IPS DF 6.9 (cell line): ENCODE measurements at regions not wholly inside any gene's neighbourhood (a gene's known extent, or its start where the extent isn't known, plus 50 kb on each side); places are given as distances from the start of the nearest gene placed in this dataset.
"Not testable (repeated sequence)": the region's sequence is repeated elsewhere in the genome, so short reads cannot be mapped to it uniquely, and the experiment has no call there.

Source experiments
- DNase-seq: peaks from one replicate; pipeline ENCODE4 v3.0.0-alpha.2; 2013; ENCODE audit warnings: low read depth, low spot score
- H3K27ac ChIP-seq: one replicate; pipeline ENCODE4 v1.5.1; 2013; ENCODE audit warnings: low read length, control low read depth
- H3K27me3 ChIP-seq: 2 replicates; pipeline ENCODE4 v1.6.1; 2013; ENCODE audit warnings: mild to moderate bottlenecking, low read length; ENCODE audit not compliant: control insufficient read depth, insufficient read depth
- H3K36me3 ChIP-seq: 2 replicates; pipeline ENCODE4 v1.6.1; 2013; ENCODE audit warnings: low read length; ENCODE audit not compliant: control insufficient read depth, insufficient read depth
- H3K4me1 ChIP-seq: 2 replicates; pipeline ENCODE4 v1.6.1; 2013; ENCODE audit warnings: low read length; ENCODE audit not compliant: control insufficient read depth, insufficient read depth
- H3K4me3 ChIP-seq: 2 replicates; pipeline ENCODE4 v1.5.1; 2013; ENCODE audit warnings: mild to moderate bottlenecking, low read length
- H3K9me3 ChIP-seq: 2 replicates; pipeline ENCODE4 v1.6.1; 2013; ENCODE audit warnings: low read length, inconsistent platforms; ENCODE audit not compliant: control insufficient read depth, insufficient read depth
- WGBS: extraction: QIAGEN DNeasy Blood & Tissue Kit; methylation state at CpG from one replicate; pipeline ENCODE4 v1.1.7; 2013; ENCODE audit warnings: mixed read lengths, missing lambda C conversion rate; ENCODE audit not compliant: insufficient read length, insufficient coverage; 5-methylcytosine and 5-hydroxymethylcytosine counted together

- H3K4me1 ChIP-seq, result no peaks in the 10 kb centered on the region
- no peak overlapping the region for H3K27ac ChIP-seq
- H3K4me3 ChIP-seq, result no peak overlapping the region
- H3K9me3 ChIP-seq, result no peaks in the 10 kb centered on the region
- no peak for DNase-seq
- WGBS, result no CpG with 5 or more reads among the region's 1 CpG
- H3K27me3 ChIP-seq, result no peaks in the 10 kb centered on the region
- H3K36me3 ChIP-seq, result no peaks in the 10 kb centered on the region
Measured at GRCh38 chr3:31189330-31189729, 294.9 kb upstream of the GADL1 start.

DNA sequence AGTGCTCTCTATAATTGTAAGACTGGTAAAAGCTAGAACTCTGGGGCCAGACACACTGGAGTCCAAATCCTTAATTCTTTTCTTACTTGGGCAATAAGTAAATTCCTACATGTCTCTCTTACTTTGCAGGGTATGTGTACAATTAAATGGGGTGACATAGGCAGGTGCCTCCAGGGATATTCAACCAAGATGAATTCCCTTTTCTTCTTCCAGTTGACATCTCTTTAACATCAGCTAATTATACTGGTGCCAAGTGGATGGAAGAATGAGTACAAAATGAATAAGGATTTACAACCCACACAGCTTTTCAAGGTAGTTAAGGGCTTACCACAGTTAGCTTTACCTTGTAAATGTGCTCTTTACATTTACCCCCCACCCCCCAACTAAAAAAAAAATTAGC lies 295.5 kb upstream of the GADL1 start:
- no peaks in the 10 kb centered on the region for H3K36me3 ChIP-seq
- H3K27me3 ChIP-seq, result no peaks in the 10 kb centered on the region
- H3K9me3 ChIP-seq, result no peaks in the 10 kb centered on the region
- no peak for DNase-seq
- no peak overlapping the region for H3K27ac ChIP-seq
- no peak overlapping the region for H3K4me3 ChIP-seq
- H3K4me1 ChIP-seq, result no peaks in the 10 kb centered on the region

- WGBS, result no CpG with 5 or more reads among the region's 6 CpGs
- DNase-seq, result no peak
- no peak overlapping the region for H3K27ac ChIP-seq
- no peaks in the 10 kb centered on the region for H3K4me1 ChIP-seq
- H3K4me3 ChIP-seq, result no peak overlapping the region
- H3K27me3 ChIP-seq, result no peaks in the 10 kb centered on the region
- no peaks in the 10 kb centered on the region for H3K9me3 ChIP-seq
- no peaks in the 10 kb centered on the region for H3K36me3 ChIP-seq
Measured at GRCh38 chr3:31191354-31191753, 296.9 kb upstream of the GADL1 start.

DNA sequence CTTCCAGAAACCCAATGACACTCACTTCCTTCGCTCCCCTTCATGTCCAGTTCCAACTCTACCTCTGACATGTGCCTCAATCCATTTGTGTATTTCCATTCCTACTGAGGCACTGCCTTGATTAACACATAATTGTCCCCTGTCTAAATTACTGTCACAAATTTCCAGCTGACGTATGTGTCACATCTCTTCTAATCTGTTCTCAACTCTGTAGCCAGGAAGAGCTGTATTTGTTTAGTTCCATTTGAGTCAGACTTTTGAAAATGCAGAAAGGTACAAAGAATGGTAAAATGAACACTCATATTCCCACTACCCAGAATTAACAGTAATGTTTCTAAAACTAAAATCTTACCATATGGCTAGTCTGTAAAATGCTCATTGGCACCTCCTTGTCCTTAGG lies 299.0 kb upstream of the GADL1 start:
- Histone ChIP-seq H3K4me3 (no peak overlapping the region), H3K27me3 (no peaks in the 10 kb centered on the region), H3K9me3 (no peaks in the 10 kb centered on the region), H3K36me3 (no peaks in the 10 kb centered on the region), H3K27ac (no peak overlapping the region), H3K4me1 (peaks cover 4% of the 10 kb centered on the region; the same call in 1 of the 2 replicates)
- no peak for DNase-seq
- whole genome bisulfite sequencing, result no CpG with 5 or more reads among the region's 2 CpGs

DNA sequence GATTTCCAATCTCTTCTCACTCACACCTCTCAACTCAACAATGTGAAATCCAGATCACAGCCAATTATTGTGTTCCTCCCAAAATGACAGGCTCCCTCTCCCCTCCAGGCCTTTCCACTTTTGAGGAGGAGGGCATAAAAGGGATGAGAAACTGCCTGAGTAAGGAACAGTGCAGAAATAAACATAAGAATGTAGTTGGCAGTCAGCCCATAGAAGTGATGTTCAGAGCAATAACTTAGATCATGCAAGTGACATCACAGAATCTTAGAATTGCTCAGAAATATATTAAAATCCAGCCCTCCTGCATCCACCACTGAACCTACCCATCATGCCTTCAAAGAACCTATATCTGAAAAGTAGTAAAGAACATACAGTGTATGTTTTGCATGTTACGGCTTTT lies 299.4 kb upstream of the GADL1 start:
- Histone ChIP-seq H3K4me1 (peaks cover 4% of the 10 kb centered on the region; the same call in 1 of the 2 replicates), H3K9me3 (no peaks in the 10 kb centered on the region), H3K4me3 (no peak overlapping the region), H3K36me3 (no peaks in the 10 kb centered on the region), H3K27me3 (no peaks in the 10 kb centered on the region), H3K27ac (no peak overlapping the region)
- no CpG with 5 or more reads among the region's 1 CpG for WGBS
- no peak for DNase-seq

- H3K27me3 ChIP-seq, result no peaks in the 10 kb centered on the region
- no peaks in the 10 kb centered on the region for H3K36me3 ChIP-seq
- H3K4me3 ChIP-seq, result no peak overlapping the region
- no peaks in the 10 kb centered on the region for H3K9me3 ChIP-seq
- H3K27ac ChIP-seq, result no peak overlapping the region
- DNase-seq, result no peak
- H3K4me1 ChIP-seq, result peaks cover 4% of the 10 kb centered on the region; the same call in 1 of the 2 replicates
Measured at GRCh38 chr3:31196261-31196660, 301.8 kb upstream of the GADL1 start.

DNA sequence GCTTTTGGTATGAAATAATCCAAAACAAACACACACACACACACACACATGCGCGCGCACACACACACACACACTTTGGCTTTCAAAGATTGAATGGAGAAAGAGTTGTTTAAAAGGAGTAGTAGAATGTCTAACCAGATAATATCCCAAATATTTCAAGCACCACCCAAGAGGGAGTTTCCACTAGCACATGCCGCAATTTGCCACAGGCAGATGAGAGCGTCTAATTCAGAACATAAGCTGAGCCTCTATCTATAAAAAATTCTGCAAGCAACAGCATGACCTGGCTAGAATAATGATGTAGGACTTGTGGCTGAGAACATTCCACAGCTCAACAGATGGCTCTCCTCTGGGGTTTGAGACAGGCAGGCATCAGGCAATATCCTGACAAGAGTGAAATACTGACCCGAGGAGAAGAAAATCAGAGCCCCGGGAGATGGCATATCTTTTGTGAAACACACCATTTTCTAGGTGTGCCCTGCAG lies 302.5 kb upstream of the GADL1 start:
- Histone ChIP-seq H3K27me3 (no peaks in the 10 kb centered on the region), H3K9me3 (no peaks in the 10 kb centered on the region), H3K27ac (no peak overlapping the region), H3K4me1 (peaks cover 4% of the 10 kb centered on the region; the same call in 1 of the 2 replicates), H3K36me3 (no peaks in the 10 kb centered on the region), H3K4me3 (no peak overlapping the region)
- no peak for DNase-seq
- no CpG with 5 or more reads among the region's 7 CpGs for WGBS

DNA sequence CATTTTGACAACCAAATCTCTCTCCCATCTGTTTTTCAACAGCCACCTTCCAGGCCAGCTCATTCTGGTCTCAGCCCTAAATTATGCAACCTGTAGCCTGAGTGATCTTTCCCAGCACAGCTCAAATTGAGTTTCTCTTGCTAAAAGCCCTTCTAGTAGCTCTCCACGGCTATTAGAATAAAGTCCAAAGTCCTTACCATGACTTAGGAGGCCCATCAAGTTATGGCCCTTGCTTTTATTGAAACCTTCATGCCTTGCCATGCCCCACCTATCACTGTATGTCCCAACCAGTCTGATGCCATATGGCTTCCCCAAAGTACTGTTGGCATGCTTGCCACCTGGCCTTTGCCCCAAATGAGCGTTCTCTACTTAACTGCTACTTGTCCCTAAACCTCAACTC lies 303.5 kb upstream of the GADL1 start:
- WGBS, result no CpG with 5 or more reads among the region's 2 CpGs
- Histone ChIP-seq H3K27me3 (no peaks in the 10 kb centered on the region), H3K4me3 (no peak overlapping the region), H3K27ac (no peak overlapping the region), H3K4me1 (peaks cover 4% of the 10 kb centered on the region; the same call in 1 of the 2 replicates), H3K36me3 (no peaks in the 10 kb centered on the region), H3K9me3 (no peaks in the 10 kb centered on the region)
- DNase-seq, result no peak

DNA sequence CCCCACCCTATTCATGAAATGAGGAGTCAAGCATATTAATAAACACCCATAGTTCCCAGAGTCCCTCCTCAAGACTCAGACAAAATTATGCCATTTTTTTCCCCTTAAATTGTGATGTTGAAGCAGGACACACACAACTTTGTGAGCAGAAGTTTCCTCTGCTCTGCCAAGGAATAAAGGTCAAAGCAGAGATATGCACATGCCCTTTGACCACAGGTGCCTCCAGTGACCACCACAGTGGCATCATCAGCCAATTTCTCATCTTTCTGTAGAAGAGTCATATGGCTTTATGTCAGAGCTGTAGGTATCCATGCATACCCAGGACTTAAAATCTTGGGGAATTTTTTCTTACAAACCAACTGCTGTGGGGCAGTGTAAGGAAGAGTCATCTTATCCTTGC lies 304.4 kb upstream of the GADL1 start:
- DNase-seq, result no peak
- no peaks in the 10 kb centered on the region for H3K27me3 ChIP-seq

GRCh38 chr3:31203960-31204795 lies 309.7 kb upstream of the GADL1 start:
- H3K27ac ChIP-seq, result no peak overlapping the region
- H3K36me3 ChIP-seq, result no peaks in the 10 kb centered on the region
- no CpG with 5 or more reads among the region's 5 CpGs for WGBS

More for the DNA sequence above, 304.4 kb upstream of the GADL1 start:
- no peaks in the 10 kb centered on the region for H3K36me3 ChIP-seq
- H3K4me3 ChIP-seq, result no peak overlapping the region
- no peak overlapping the region for H3K27ac ChIP-seq
- peaks cover 4% of the 10 kb centered on the region; the same call in 1 of the 2 replicates for H3K4me1 ChIP-seq
- no peaks in the 10 kb centered on the region for H3K9me3 ChIP-seq

DNA sequence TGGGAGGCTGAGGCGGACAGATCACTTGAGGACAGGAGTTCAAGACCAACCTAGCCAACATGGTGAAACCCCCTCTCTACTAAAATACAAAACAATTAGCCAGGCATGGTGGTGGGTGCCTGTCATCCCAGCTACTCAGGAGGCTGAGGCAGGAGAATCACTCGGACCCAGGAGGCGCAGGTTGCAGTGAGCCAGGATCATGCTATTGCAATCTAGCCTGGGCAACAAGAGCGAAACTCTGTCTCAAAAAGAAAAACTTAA lies 310.3 kb upstream of the GADL1 start:
- H3K4me1 ChIP-seq, H3K27me3 ChIP-seq, DNase-seq, H3K36me3 ChIP-seq, H3K9me3 ChIP-seq, H3K27ac ChIP-seq, H3K4me3 ChIP-seq: not testable (repeated sequence)
- WGBS, result no CpG with 5 or more reads among the region's 4 CpGs

More at GRCh38 chr3:31203960-31204795, 309.7 kb upstream of the GADL1 start:
- Histone ChIP-seq H3K9me3 (no peaks in the 10 kb centered on the region), H3K4me1 (no peaks in the 10 kb centered on the region), H3K27me3 (no peaks in the 10 kb centered on the region), H3K4me3 (no peak overlapping the region)
- no peak for DNase-seq
